Right lobe of liver (tissue), 6 donors: ENCODE measurements at regions not wholly inside any gene's neighbourhood (a gene's known extent, or its start where the extent isn't known, plus 50 kb on each side); places are given as distances from the start of the nearest gene placed in this dataset.

ENCODE experiments used
- ATAC-seq, 4 donors: fragments of 200-7000 bp; cut with Tn5 transposase; one replicate each; pipeline ENCODE4 v1.9.1; 2020; ENCODE audit warnings: mild to moderate bottlenecking in 4 of 4, moderate library complexity in 4 of 4
- DNase-seq, 3 donors: peaks; one replicate each; pipeline ENCODE4 v3.0.0-alpha.2; 2020
- H3K27ac ChIP-seq, 3 donors: fragments of 200-600 bp; one replicate each; pipeline ENCODE4 v1.8.0; 2022
- H3K27me3 ChIP-seq, 2 donors: fragments of 200-600 bp; one replicate each; pipeline ENCODE4 v1.8.0; 2022
- H3K36me3 ChIP-seq, 4 donors: fragments of 200-600 bp; sonication (generic) in 1 of 4; one replicate each; pipeline versions ENCODE4 v1.5.1 to v1.8.0; 2017 to 2022; ENCODE audit warnings: control low read depth in 1 of 4
- H3K4me1 ChIP-seq, 4 donors: fragments of 200-600 bp; sonication (generic) in 1 of 4; one replicate each; pipeline versions ENCODE4 v1.5.1 to v1.8.0; 2017 to 2022; ENCODE audit warnings: control low read depth in 1 of 4
- H3K4me3 ChIP-seq, 3 donors: fragments of 200-600 bp; one replicate each; pipeline ENCODE4 v1.8.0; 2022
- H3K9me3 ChIP-seq, 4 donors: fragments of 200-600 bp; sonication (generic) in 1 of 4; one replicate each; pipeline versions ENCODE4 v1.5.1 to v1.8.0; 2017 to 2022; ENCODE audit warnings: control low read depth in 1 of 4
- POLR2A ChIP-seq: fragments of 450-650 bp; IDR thresholded peaks from one replicate; pipeline ENCODE4 v1.6.1; 2017; ENCODE audit warnings: antibody characterized with exemption, mild to moderate bottlenecking
- WGBS: methylation state at CpG from one replicate; pipeline ENCODE4 v1.1.6; 2018; ENCODE audit warnings: low coverage, low lambda C conversion rate; ENCODE audit not compliant: insufficient coverage; ENCODE audit errors: missing lambda C conversion rate; 5-methylcytosine and 5-hydroxymethylcytosine counted together
- intact Hi-C, 2 donors: fragments of 100-400 bp; cut with DNase I; formaldehyde crosslinking; loops; one replicate each; pipeline versions ENCODE4 v1.11.2 to v1.14.1; 2022
- TF ChIP-seq, protein P1 (sequence below), 4 donors: fragments of 200-600 bp in 3 of 4; fragments of 450-650 bp in 1 of 4; IDR thresholded peaks; one replicate each; pipeline versions ENCODE4 v1.5.1 to v1.8.0; 2016 to 2022; ENCODE audit warnings: antibody characterized with exemption in 4 of 4, mild to moderate bottlenecking in 2 of 4
- donor health status: DM: no; HTN: yes; CAD: no.
- donor health status: DM: no; HTN: no; CAD: no.
- donor health status: DM: no; HTN: no; CAD: no.
- donor health status: DM: no; HTN: yes; CAD: no.
- donor health status: DM: no; HTN: yes; CAD: no.

DNA sequence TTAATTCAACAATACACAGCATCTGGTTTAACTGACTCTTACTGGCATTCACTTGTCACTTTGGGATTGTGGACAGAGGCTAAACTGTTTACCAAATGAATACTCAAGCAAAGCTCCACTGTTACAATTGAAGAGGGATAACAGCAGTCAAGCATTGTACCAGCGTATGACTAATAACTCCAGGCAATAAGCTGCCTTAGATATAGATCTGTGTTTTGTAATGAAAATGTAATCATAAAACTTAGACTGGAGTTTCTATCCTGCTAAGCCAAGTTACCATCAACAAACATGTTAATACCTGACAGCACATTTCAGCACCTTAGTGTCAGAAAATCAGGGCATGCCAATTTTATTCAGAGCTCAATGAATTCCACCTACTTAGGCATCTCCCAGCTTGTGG is 889.5 kb downstream of the EPHA4 start:
- H3K27me3 ChIP-seq = peaks cover 0 to 8% of the 10 kb centered on the region in 2 donors
- no peak for TF ChIP-seq POLR2A
- TF ChIP-seq, protein P1, sequence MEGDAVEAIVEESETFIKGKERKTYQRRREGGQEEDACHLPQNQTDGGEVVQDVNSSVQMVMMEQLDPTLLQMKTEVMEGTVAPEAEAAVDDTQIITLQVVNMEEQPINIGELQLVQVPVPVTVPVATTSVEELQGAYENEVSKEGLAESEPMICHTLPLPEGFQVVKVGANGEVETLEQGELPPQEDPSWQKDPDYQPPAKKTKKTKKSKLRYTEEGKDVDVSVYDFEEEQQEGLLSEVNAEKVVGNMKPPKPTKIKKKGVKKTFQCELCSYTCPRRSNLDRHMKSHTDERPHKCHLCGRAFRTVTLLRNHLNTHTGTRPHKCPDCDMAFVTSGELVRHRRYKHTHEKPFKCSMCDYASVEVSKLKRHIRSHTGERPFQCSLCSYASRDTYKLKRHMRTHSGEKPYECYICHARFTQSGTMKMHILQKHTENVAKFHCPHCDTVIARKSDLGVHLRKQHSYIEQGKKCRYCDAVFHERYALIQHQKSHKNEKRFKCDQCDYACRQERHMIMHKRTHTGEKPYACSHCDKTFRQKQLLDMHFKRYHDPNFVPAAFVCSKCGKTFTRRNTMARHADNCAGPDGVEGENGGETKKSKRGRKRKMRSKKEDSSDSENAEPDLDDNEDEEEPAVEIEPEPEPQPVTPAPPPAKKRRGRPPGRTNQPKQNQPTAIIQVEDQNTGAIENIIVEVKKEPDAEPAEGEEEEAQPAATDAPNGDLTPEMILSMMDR (IDR thresholded peaks at IDR 0.05) = no peak
- H3K27ac ChIP-seq = no peak overlapping the region
- H3K9me3 ChIP-seq = no peaks in the 10 kb centered on the region
- DNase-seq (no peak), ATAC-seq (no peak)
- 73% methylated on average over 1 of the region's 1 CpG for WGBS
- H3K36me3 ChIP-seq = no peaks in the 10 kb centered on the region
- no peak overlapping the region for H3K4me3 ChIP-seq
- intact Hi-C loops = loop anchor here (10.0 kb wide), 1 partner anchor 892 kb away; the partner anchor contains the start of gene EPHA4 (in 2 of the 2)
- no peaks in the 10 kb centered on the region for H3K4me1 ChIP-seq

DNA sequence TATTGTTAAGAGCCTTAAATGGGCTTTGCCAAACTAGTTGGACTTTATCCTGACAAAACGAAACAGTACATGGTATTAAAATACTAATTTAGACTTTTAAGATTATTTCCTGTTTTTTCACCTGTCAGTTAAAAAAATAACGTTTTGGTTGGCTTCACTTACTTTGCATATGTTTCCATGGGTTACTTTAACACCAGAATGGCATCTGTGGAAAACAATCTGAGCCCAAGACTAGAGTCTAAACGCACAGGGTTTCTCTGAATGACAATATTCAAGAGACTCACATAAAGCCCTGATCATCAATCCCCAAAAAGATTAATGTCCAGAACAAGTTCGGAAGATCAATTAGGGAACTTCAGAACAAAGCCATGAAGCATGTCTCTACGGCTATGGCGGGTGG is 888.0 kb downstream of the EPHA4 start:
- Histone ChIP-seq H3K36me3 (no peaks in the 10 kb centered on the region), H3K27me3 (peaks cover 0 to under 1% of the 10 kb centered on the region in 2 donors), H3K27ac (no peak overlapping the region), H3K9me3 (no peaks in the 10 kb centered on the region), H3K4me3 (no peak overlapping the region), H3K4me1 (no peaks in the 10 kb centered on the region)
- no peak for ATAC-seq
- intact Hi-C loops = loop anchor here (10.0 kb wide), 1 partner anchor 891 kb away; the partner anchor contains the start of gene EPHA4 (in 2 of the 2)
- no peak for DNase-seq
- TF ChIP-seq POLR2A = no peak
- TF ChIP-seq, protein P1 (IDR thresholded peaks at IDR 0.05) = no peak
- 42% methylated on average over 6 of the region's 6 CpGs for WGBS

GRCh38 chr2:220687231-220687843 is 884.8 kb downstream of the EPHA4 start:
- ATAC-seq (peak; percentile 96 to 99 (median 98)), DNase-seq (peak; percentile 58 to 66 (median 61))
- TF ChIP-seq, protein P1 (IDR thresholded peaks at IDR 0.05) = peak; percentile 71 to 86 (median 80)
- TF ChIP-seq POLR2A = no peak
- no peaks in the 10 kb centered on the region for H3K27me3 ChIP-seq
- no peak overlapping the region for H3K27ac ChIP-seq
- no peaks in the 10 kb centered on the region for H3K4me1 ChIP-seq
- 38% methylated on average over 15 of the region's 15 CpGs for WGBS
- H3K9me3 ChIP-seq = no peaks in the 10 kb centered on the region
- H3K36me3 ChIP-seq = no peaks in the 10 kb centered on the region
- no peak overlapping the region for H3K4me3 ChIP-seq
- intact Hi-C loops = loop anchor here (10.0 kb wide), 1 partner anchor 887 kb away; the partner anchor contains the start of gene EPHA4 (in 2 of the 2)

- intact Hi-C loops = no loop called here
These were observed 876.5 kb downstream of the EPHA4 start for GRCh38 chr2:220695397-220696279.

More at GRCh38 chr2:220695397-220696279, 876.5 kb downstream of the EPHA4 start:
- no peaks in the 10 kb centered on the region for H3K36me3 ChIP-seq
- no peaks in the 10 kb centered on the region for H3K4me1 ChIP-seq
- H3K27ac ChIP-seq = no peak overlapping the region
- no peak for DNase-seq
- no peak overlapping the region for H3K4me3 ChIP-seq
- no peaks in the 10 kb centered on the region for H3K9me3 ChIP-seq
- H3K27me3 ChIP-seq = no peaks in the 10 kb centered on the region
- 48% methylated on average over 6 of the region's 6 CpGs for WGBS
- ATAC-seq = no peak
- TF ChIP-seq, protein P1 (IDR thresholded peaks at IDR 0.05) = no peak
- TF ChIP-seq POLR2A = no peak
